H1 (cell line): ENCODE measurements at regions not wholly inside any gene's neighbourhood (a gene's known extent, or its start where the extent isn't known, plus 50 kb on each side); places are given as distances from the start of the nearest gene placed in this dataset.

Experiments used
- CTCF ChIA-PET: fragments of 300-600 bp; sonication (Branson Sonifier 250); formaldehyde crosslinking; loops from one replicate; lab custom pipeline; 2021; ENCODE audit not compliant: partially characterized antibody; lab: Charles Lee
- POLR2A ChIA-PET: fragments of 300-600 bp; sonication (Branson Sonifier 250); formaldehyde crosslinking; loops from one replicate; lab custom pipeline; 2021; ENCODE audit warnings: inconsistent platforms; ENCODE audit not compliant: partially characterized antibody; lab: Charles Lee
- DNase-seq, 2 experiments: peaks; one replicate each; pipeline versions ENCODE4 v3.0.0 to v3.0.0-alpha.2; 2010 to 2022; ENCODE audit warnings: low spot score in 2 of 2, low read depth in 1 of 2, mixed read lengths in 1 of 2
- FAIRE-seq: peaks from 2 replicates; lab custom pipeline; 2011; peaks lifted over from hg19 to GRCh38; lab: Jason Lieb, UNC
- H2AFZ ChIP-seq: 2 replicates; pipeline ENCODE4 v1.8.1; 2012; ENCODE audit warnings: low read length, inconsistent platforms
- H2AK5ac ChIP-seq: 2 replicates; pipeline ENCODE4 v1.6.1; 2013; ENCODE audit warnings: low read depth, low read length
- H2BK120ac ChIP-seq: replicated peaks from 2 replicates; pipeline ENCODE3; 2013; ENCODE audit warnings: low read depth, low read length, inconsistent platforms
- H2BK12ac ChIP-seq: 2 replicates; pipeline ENCODE4 v1.6.1; 2013; ENCODE audit warnings: low read depth, low read length
- H2BK15ac ChIP-seq: 2 replicates; pipeline ENCODE4 v1.6.1; 2013; ENCODE audit warnings: low read length
- H2BK20ac ChIP-seq: 2 replicates; pipeline ENCODE4 v1.6.1; 2013; ENCODE audit warnings: low read length
- H2BK5ac ChIP-seq: 2 replicates; pipeline ENCODE4 v1.6.1; 2013; ENCODE audit warnings: low read depth, low read length
- H3K14ac ChIP-seq: 2 replicates; pipeline ENCODE4 v1.6.1; 2013; ENCODE audit warnings: inconsistent platforms; ENCODE audit not compliant: insufficient read length
- H3K18ac ChIP-seq: 2 replicates; pipeline ENCODE4 v1.6.1; 2013; ENCODE audit warnings: low read length; ENCODE audit errors: extremely low read depth
- H3K23ac ChIP-seq: 2 replicates; pipeline ENCODE4 v1.6.1; 2013; ENCODE audit warnings: inconsistent platforms; ENCODE audit not compliant: insufficient read length
- H3K23me2 ChIP-seq: 2 replicates; pipeline ENCODE4 v1.6.1; 2013; ENCODE audit warnings: low read depth, low read length
- H3K27ac ChIP-seq: 2 replicates; pipeline ENCODE4 v1.6.1; 2011; ENCODE audit warnings: low read depth, low read length, inconsistent platforms
- H3K27me3 ChIP-seq, 4 experiments: replicated peaks in 1 of 4; 1 replicate in 1 of 4; 2 replicates in 3 of 4; pipeline versions ENCODE4 v1.6.1 to v1.8.1; 2011 to 2013; ENCODE audit warnings: low read length in 3 of 4, mild to moderate bottlenecking in 3 of 4, inconsistent platforms in 2 of 4, mixed read lengths in 2 of 4, moderate library complexity in 1 of 4; ENCODE audit not compliant: control insufficient read depth in 3 of 4, insufficient read depth in 3 of 4; ENCODE audit errors: extremely low read depth in 1 of 4
- H3K36me3 ChIP-seq, 4 experiments: 2 replicates each; pipeline versions ENCODE4 v1.6.1 to v1.8.1; 2011 to 2013; ENCODE audit warnings: mild to moderate bottlenecking in 4 of 4, low read length in 3 of 4, moderate library complexity in 2 of 4, control low read depth in 1 of 4, inconsistent platforms in 1 of 4; ENCODE audit not compliant: insufficient read depth in 4 of 4, control insufficient read depth in 2 of 4
- H3K4ac ChIP-seq: replicated peaks from 2 replicates; pipeline ENCODE3; 2013; ENCODE audit warnings: low read length, low read depth, mixed read lengths, inconsistent platforms; ENCODE audit not compliant: insufficient read length
- H3K4me1 ChIP-seq, 4 experiments: replicated peaks in 1 of 4; 1 replicate in 1 of 4; 2 replicates in 3 of 4; pipeline versions ENCODE4 v1.6.1 to v1.8.1; 2011 to 2013; ENCODE audit warnings: low read length in 3 of 4, inconsistent platforms in 2 of 4, mixed read lengths in 1 of 4; ENCODE audit not compliant: insufficient read depth in 4 of 4, control insufficient read depth in 3 of 4
- H3K4me2 ChIP-seq, 2 experiments: 2 replicates each; pipeline versions ENCODE4 v1.6.1 to v1.8.1; 2011 to 2013; ENCODE audit warnings: low read depth in 2 of 2, low read length in 2 of 2, control low read depth in 1 of 2, inconsistent platforms in 1 of 2, mild to moderate bottlenecking in 1 of 2; ENCODE audit not compliant: insufficient read depth in 1 of 2
- H3K4me3 ChIP-seq, 4 experiments: fragments of 200-600, 300-600 bp in 1 of 4; sonication (generic), shearing (Covaris generic), sonication (Bioruptor Twin) in 1 of 4; 2 replicates each; pipeline versions ENCODE4 v1.5.1 to v1.8.1; 2011 to 2016; ENCODE audit warnings: low read length in 4 of 4, low read depth in 3 of 4, control low read depth in 2 of 4, inconsistent platforms in 2 of 4, mild to moderate bottlenecking in 2 of 4, mixed read lengths in 1 of 4, moderate library complexity in 1 of 4; ENCODE audit not compliant: insufficient read depth in 2 of 4; ENCODE audit errors: extremely low read depth in 1 of 4
- H3K56ac ChIP-seq: replicated peaks from 2 replicates; pipeline ENCODE3; 2013; ENCODE audit warnings: low read depth, mild to moderate bottlenecking, mixed read lengths, low read length, inconsistent platforms; ENCODE audit not compliant: insufficient read length
- H3K79me1 ChIP-seq: 2 replicates; pipeline ENCODE4 v1.6.1; 2013; ENCODE audit warnings: low read depth, low read length, control low read depth
- H3K79me2 ChIP-seq, 2 experiments: 2 replicates each; pipeline versions ENCODE4 v1.6.1 to v1.8.1; 2012 to 2013; ENCODE audit warnings: low read length in 2 of 2, mild to moderate bottlenecking in 2 of 2, inconsistent platforms in 1 of 2; ENCODE audit not compliant: insufficient read depth in 2 of 2, control insufficient read depth in 1 of 2
- H3K9ac ChIP-seq, 4 experiments: replicated peaks in 1 of 4; 1 replicate in 1 of 4; 2 replicates in 3 of 4; pipeline versions ENCODE4 v1.6.1 to v1.8.1; 2011 to 2013; ENCODE audit warnings: low read depth in 3 of 4, low read length in 3 of 4, control low read depth in 2 of 4, mild to moderate bottlenecking in 2 of 4, moderate library complexity in 2 of 4, inconsistent platforms in 1 of 4; ENCODE audit errors: extremely low read depth in 1 of 4
- H3K9me3 ChIP-seq, 2 experiments: 2 replicates each; pipeline versions ENCODE4 v1.6.1 to v1.8.1; 2012 to 2013; ENCODE audit warnings: mild to moderate bottlenecking in 2 of 2, moderate library complexity in 2 of 2, control low read depth in 1 of 2, inconsistent platforms in 1 of 2, low read depth in 1 of 2, low read length in 1 of 2, mixed read lengths in 1 of 2; ENCODE audit not compliant: insufficient read depth in 2 of 2
- H4K20me1 ChIP-seq, 2 experiments: replicated peaks in 1 of 2; 2 replicates each; pipeline versions ENCODE3 to v1.8.1; 2011 to 2013; ENCODE audit warnings: inconsistent platforms in 2 of 2, low read length in 2 of 2, mild to moderate bottlenecking in 1 of 2; ENCODE audit not compliant: insufficient read depth in 2 of 2, control insufficient read depth in 1 of 2
- H4K5ac ChIP-seq: 2 replicates; pipeline ENCODE4 v1.6.1; 2013; ENCODE audit warnings: low read length, low read depth, mixed read lengths, inconsistent platforms; ENCODE audit not compliant: insufficient read length
- H4K8ac ChIP-seq: 2 replicates; pipeline ENCODE4 v1.8.0; 2013; ENCODE audit warnings: mild to moderate bottlenecking, moderate library complexity, low read length, inconsistent platforms; ENCODE audit not compliant: insufficient read depth; ENCODE audit errors: extremely low read depth
- H4K91ac ChIP-seq: replicated peaks from 2 replicates; pipeline ENCODE3; 2013; ENCODE audit warnings: low read length, mixed read lengths, inconsistent platforms; ENCODE audit not compliant: insufficient read length
- HDAC2 ChIP-seq, 2 experiments: fragments of 300-600 bp in 1 of 2; sonication (generic) in 1 of 2; IDR thresholded peaks; 2 replicates each; pipeline ENCODE4 v1.6.1; 2011 to 2012; ENCODE audit warnings: low read depth in 2 of 2, low read length in 2 of 2, mild to moderate bottlenecking in 2 of 2, moderate library complexity in 2 of 2, borderline replicate concordance in 1 of 2, inconsistent platforms in 1 of 2
- PHF8 ChIP-seq: fragments of 200-600 bp; sonication (generic); conservative IDR thresholded peaks from 2 replicates; pipeline ENCODE4 v1.7.1; 2012; ENCODE audit warnings: low read depth, mild to moderate bottlenecking, inconsistent platforms, low read length, moderate library complexity
- WGBS, 2 experiments: shearing (Covaris generic) in 1 of 2; methylation state at CpG; one replicate each; pipeline versions ENCODE4 v1.1.6 to v1.1.7; 2013 to 2015; ENCODE audit warnings: low lambda C conversion rate in 2 of 2, mixed read lengths in 2 of 2, inconsistent platforms in 1 of 2, low coverage in 1 of 2, missing lambda C conversion rate in 1 of 2; ENCODE audit not compliant: insufficient replicate concordance in 2 of 2, insufficient coverage in 1 of 2, insufficient read length in 1 of 2; ENCODE audit errors: extremely low coverage in 1 of 2, missing lambda C conversion rate in 1 of 2; 5-methylcytosine and 5-hydroxymethylcytosine counted together
- TF ChIP-seq, protein P1 (sequence below): IDR thresholded peaks from 2 replicates; pipeline ENCODE4 v1.6.1; 2011; ENCODE audit warnings: low read length, improper control_type of control experiment

- Histone ChIP-seq H3K18ac (no peak overlapping the region), H3K14ac (no peak overlapping the region), H3K4me3 (no peak overlapping the region), H3K4ac (no peak overlapping the region), H3K27me3 (no peaks in the 10 kb centered on the region), H3K4me1 (peaks cover 0 to 5% (median 0%) of the 10 kb centered on the region in 4 experiments; a peak in 3 of 7 replicates), H2BK5ac (no peak overlapping the region), H4K5ac (no peak overlapping the region), H2BK20ac (no peak overlapping the region), H3K79me2 (no peaks in the 10 kb centered on the region), H3K36me3 (no peaks in the 10 kb centered on the region), H3K23ac (no peak overlapping the region), H2AK5ac (no peak overlapping the region), H2BK120ac (no peak overlapping the region), H3K9me3 (no peaks in the 10 kb centered on the region), H4K8ac (no peak overlapping the region), H3K79me1 (no peaks in the 10 kb centered on the region), H2BK15ac (no peak overlapping the region), H3K27ac (no peak overlapping the region), H2BK12ac (no peak overlapping the region), H3K23me2 (no peaks in the 10 kb centered on the region), H4K91ac (no peak overlapping the region), H2AFZ (no peak overlapping the region), H4K20me1 (no peaks in the 10 kb centered on the region), H3K4me2 (no peak overlapping the region; a peak in 1 of 4 replicates), H3K56ac (no peak overlapping the region), H3K9ac (no peak overlapping the region)
- 43% methylated on average over 16 of the region's 16 CpGs; no CpG with 5 or more reads in 1 of the 2 experiments for WGBS, 2 experiments
- ChIA-PET POLR2A (no interaction called here), CTCF (interaction anchor here (0.6 to 2.4 kb wide), 15 partner anchors 9 to 1674 kb away, joined by 3 to 9 read pairs (median 3); no protein-coding TSS in a partner anchor)
- FAIRE-seq (peak; percentile 39), DNase-seq (peak; percentile 27 to 77)
- TF ChIP-seq, protein P1, sequence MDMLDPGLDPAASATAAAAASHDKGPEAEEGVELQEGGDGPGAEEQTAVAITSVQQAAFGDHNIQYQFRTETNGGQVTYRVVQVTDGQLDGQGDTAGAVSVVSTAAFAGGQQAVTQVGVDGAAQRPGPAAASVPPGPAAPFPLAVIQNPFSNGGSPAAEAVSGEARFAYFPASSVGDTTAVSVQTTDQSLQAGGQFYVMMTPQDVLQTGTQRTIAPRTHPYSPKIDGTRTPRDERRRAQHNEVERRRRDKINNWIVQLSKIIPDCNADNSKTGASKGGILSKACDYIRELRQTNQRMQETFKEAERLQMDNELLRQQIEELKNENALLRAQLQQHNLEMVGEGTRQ = no peak
- TF ChIP-seq HDAC2 (IDR thresholded peaks at IDR 0.05; ENCODE audit: borderline replicate concordance in 1 of 2, low read depth in 2 of 2, low read length in 2 of 2) (no peak), PHF8 (no peak)
Measured at GRCh38 chr4:92012899-92013867, 290.6 kb upstream of the GRID2 start.
